ENCODE measurements at regions not wholly inside any gene's neighbourhood (a gene's known extent, or its start where the extent isn't known, plus 50 kb on each side); places are given as distances from the start of the nearest gene placed in this dataset.

- H3K4me1 ChIP-seq (ENCODE audit: control insufficient read depth in 1 of 2, insufficient read depth in 2 of 2, low read length in 2 of 2), result no peaks in the 10 kb centered on the region
- no peak overlapping the region for H3K4me2 ChIP-seq (ENCODE audit: low read length)
- DNase-seq (ENCODE audit: low read depth, low spot score) (no peak), ATAC-seq (no peak)
- no peaks in the 10 kb centered on the region for H3K9me3 ChIP-seq (ENCODE audit: control insufficient read depth in 1 of 2, insufficient read depth in 1 of 2, low read depth in 1 of 2, low read length in 2 of 2)
- ChIA-PET RAD21 (ENCODE audit: low non-redundant PET in 1 of 2, low total read pairs in 2 of 2, uncharacterized antibody in 2 of 2, unreplicated experiment in 2 of 2) (no interaction called here), CTCF (no interaction called here), POLR2A (no interaction called here)
- H3K9ac ChIP-seq (ENCODE audit: low read length), result no peak overlapping the region
- H3K27me3 ChIP-seq (ENCODE audit: insufficient read depth, low read length), result no peaks in the 10 kb centered on the region; the same call in 1 of the 2 replicates
- no peak overlapping the region for H3K4me3 ChIP-seq (replicated peaks in 1 of 2; ENCODE audit: low read depth in 1 of 2, low read length in 2 of 2)
- H3K27ac ChIP-seq (ENCODE audit: low read depth, low read length), result no peak overlapping the region
- no TSS peak for BruUV-seq (replicated peaks)
- H4K20me1 ChIP-seq (ENCODE audit: insufficient read depth), result no peaks in the 10 kb centered on the region
- H3K79me2 ChIP-seq (ENCODE audit: insufficient read depth, low read length), result no peaks in the 10 kb centered on the region
- H3K36me3 ChIP-seq (ENCODE audit: control insufficient read depth in 1 of 2, insufficient read depth in 2 of 2, low read length in 2 of 2), result no peaks in the 10 kb centered on the region
- intact Hi-C loops (cut with micrococcal nuclease), result no loop called here
- H2AFZ ChIP-seq (ENCODE audit: low read depth, low read length, poor library complexity, severe bottlenecking), result no peak overlapping the region
- TF ChIP-seq EZH2 (IDR thresholded peaks at IDR 0.05), result no peak
- no peak for TF ChIP-seq EZH2phosphoT487 (IDR thresholded peaks at IDR 0.05; ENCODE audit: borderline replicate concordance)
- H3K9me2 ChIP-seq (ENCODE audit: insufficient read depth), result no peaks in the 10 kb centered on the region
Observed at GRCh38 chr10:121041499-121041898, 190.3 kb downstream of the WDR11 start.

- Histone ChIP-seq H3K27me3 (ENCODE audit: insufficient read depth, low read length) (no peaks in the 10 kb centered on the region; the same call in 1 of the 2 replicates), H3K9me2 (ENCODE audit: insufficient read depth) (no peaks in the 10 kb centered on the region), H3K9me3 (ENCODE audit: control insufficient read depth in 1 of 2, insufficient read depth in 1 of 2, low read depth in 1 of 2, low read length in 2 of 2) (no peaks in the 10 kb centered on the region), H3K9ac (ENCODE audit: low read length) (no peak overlapping the region), H2AFZ (ENCODE audit: low read depth, low read length, poor library complexity, severe bottlenecking) (no peak overlapping the region), H3K36me3 (ENCODE audit: control insufficient read depth in 1 of 2, insufficient read depth in 2 of 2, low read length in 2 of 2) (no peaks in the 10 kb centered on the region), H3K79me2 (ENCODE audit: insufficient read depth, low read length) (no peaks in the 10 kb centered on the region), H3K4me2 (ENCODE audit: low read length) (no peak overlapping the region), H3K4me3 (replicated peaks in 1 of 2; ENCODE audit: low read depth in 1 of 2, low read length in 2 of 2) (no peak overlapping the region), H4K20me1 (ENCODE audit: insufficient read depth) (no peaks in the 10 kb centered on the region), H3K27ac (ENCODE audit: low read depth, low read length) (no peak overlapping the region), H3K4me1 (ENCODE audit: control insufficient read depth in 1 of 2, insufficient read depth in 2 of 2, low read length in 2 of 2) (no peaks in the 10 kb centered on the region)
- no peak for TF ChIP-seq ELF1 (IDR thresholded peaks at IDR 0.05; ENCODE audit: borderline replicate concordance, low read depth)
- 0 out of 2 replicates have a peak, but pooled peaks have one; percentile 14 for TF ChIP-seq ZFX (IDR thresholded peaks at IDR 0.05)
- no TSS peak for BruUV-seq (replicated peaks)
- no peak for DNase-seq (ENCODE audit: low read depth, low spot score)
- intact Hi-C loops (cut with micrococcal nuclease), result no loop called here
- ChIA-PET POLR2A (no interaction called here), CTCF (no interaction called here), RAD21 (ENCODE audit: low non-redundant PET in 1 of 2, low total read pairs in 2 of 2, uncharacterized antibody in 2 of 2, unreplicated experiment in 2 of 2) (no interaction called here)
- ATAC-seq, result no peak
Observed at GRCh38 chr10:121041906-121042305, 190.7 kb downstream of the WDR11 start.

GRCh38 chr10:121042342-121042741 is 191.2 kb downstream of the WDR11 start:
- H3K79me2 ChIP-seq (ENCODE audit: insufficient read depth, low read length), result no peaks in the 10 kb centered on the region
- no peak overlapping the region for H3K4me2 ChIP-seq (ENCODE audit: low read length)
- ATAC-seq (no peak), DNase-seq (ENCODE audit: low read depth, low spot score) (no peak)
- BruUV-seq (replicated peaks), result no TSS peak
- no peak overlapping the region for H3K27ac ChIP-seq (ENCODE audit: low read depth, low read length)
- no peak for TF ChIP-seq MAX (IDR thresholded peaks at IDR 0.05)
- ChIA-PET CTCF (no interaction called here), POLR2A (no interaction called here), RAD21 (ENCODE audit: low non-redundant PET in 1 of 2, low total read pairs in 2 of 2, uncharacterized antibody in 2 of 2, unreplicated experiment in 2 of 2) (no interaction called here)
- H3K36me3 ChIP-seq (ENCODE audit: control insufficient read depth in 1 of 2, insufficient read depth in 2 of 2, low read length in 2 of 2), result no peaks in the 10 kb centered on the region
- no peaks in the 10 kb centered on the region for H4K20me1 ChIP-seq (ENCODE audit: insufficient read depth)
- no peaks in the 10 kb centered on the region for H3K4me1 ChIP-seq (ENCODE audit: control insufficient read depth in 1 of 2, insufficient read depth in 2 of 2, low read length in 2 of 2)
- no peaks in the 10 kb centered on the region for H3K9me3 ChIP-seq (ENCODE audit: control insufficient read depth in 1 of 2, insufficient read depth in 1 of 2, low read depth in 1 of 2, low read length in 2 of 2)
- no peak overlapping the region for H3K9ac ChIP-seq (ENCODE audit: low read length)
- H3K9me2 ChIP-seq (ENCODE audit: insufficient read depth), result no peaks in the 10 kb centered on the region
- H3K4me3 ChIP-seq (replicated peaks in 1 of 2; ENCODE audit: low read depth in 1 of 2, low read length in 2 of 2), result no peak overlapping the region
- no peaks in the 10 kb centered on the region; the same call in 1 of the 2 replicates for H3K27me3 ChIP-seq (ENCODE audit: insufficient read depth, low read length)
- H2AFZ ChIP-seq (ENCODE audit: low read depth, low read length, poor library complexity, severe bottlenecking), result no peak overlapping the region
- intact Hi-C loops (cut with micrococcal nuclease), result no loop called here
